H1 (cell line): ENCODE measurements at regions not wholly inside any gene's neighbourhood (a gene's known extent, or its start where the extent isn't known, plus 50 kb on each side); places are given as distances from the start of the nearest gene placed in this dataset.
"Not testable (repeated sequence)": the region's sequence is repeated elsewhere in the genome, so short reads cannot be mapped to it uniquely, and the experiment has no call there.

Source experiments
- CTCF ChIA-PET: fragments of 300-600 bp; sonication (Branson Sonifier 250); formaldehyde crosslinking; loops from one replicate; lab custom pipeline; 2021; ENCODE audit not compliant: partially characterized antibody; lab: Charles Lee
- POLR2A ChIA-PET: fragments of 300-600 bp; sonication (Branson Sonifier 250); formaldehyde crosslinking; loops from one replicate; lab custom pipeline; 2021; ENCODE audit warnings: inconsistent platforms; ENCODE audit not compliant: partially characterized antibody; lab: Charles Lee
- DNase-seq, 2 experiments: peaks; one replicate each; pipeline versions ENCODE4 v3.0.0 to v3.0.0-alpha.2; 2010 to 2022; ENCODE audit warnings: low spot score in 2 of 2, low read depth in 1 of 2, mixed read lengths in 1 of 2
- FAIRE-seq: peaks from 2 replicates; lab custom pipeline; 2011; peaks lifted over from hg19 to GRCh38; lab: Jason Lieb, UNC
- H2AFZ ChIP-seq: 2 replicates; pipeline ENCODE4 v1.8.1; 2012; ENCODE audit warnings: low read length, inconsistent platforms
- H2AK5ac ChIP-seq: 2 replicates; pipeline ENCODE4 v1.6.1; 2013; ENCODE audit warnings: low read depth, low read length
- H2BK120ac ChIP-seq: replicated peaks from 2 replicates; pipeline ENCODE3; 2013; ENCODE audit warnings: low read depth, low read length, inconsistent platforms
- H2BK12ac ChIP-seq: 2 replicates; pipeline ENCODE4 v1.6.1; 2013; ENCODE audit warnings: low read depth, low read length
- H2BK15ac ChIP-seq: 2 replicates; pipeline ENCODE4 v1.6.1; 2013; ENCODE audit warnings: low read length
- H2BK20ac ChIP-seq: 2 replicates; pipeline ENCODE4 v1.6.1; 2013; ENCODE audit warnings: low read length
- H2BK5ac ChIP-seq: 2 replicates; pipeline ENCODE4 v1.6.1; 2013; ENCODE audit warnings: low read depth, low read length
- H3K14ac ChIP-seq: 2 replicates; pipeline ENCODE4 v1.6.1; 2013; ENCODE audit warnings: inconsistent platforms; ENCODE audit not compliant: insufficient read length
- H3K18ac ChIP-seq: 2 replicates; pipeline ENCODE4 v1.6.1; 2013; ENCODE audit warnings: low read length; ENCODE audit errors: extremely low read depth
- H3K23ac ChIP-seq: 2 replicates; pipeline ENCODE4 v1.6.1; 2013; ENCODE audit warnings: inconsistent platforms; ENCODE audit not compliant: insufficient read length
- H3K23me2 ChIP-seq: 2 replicates; pipeline ENCODE4 v1.6.1; 2013; ENCODE audit warnings: low read depth, low read length
- H3K27ac ChIP-seq: 2 replicates; pipeline ENCODE4 v1.6.1; 2011; ENCODE audit warnings: low read depth, low read length, inconsistent platforms
- H3K27me3 ChIP-seq, 4 experiments: replicated peaks in 1 of 4; 1 replicate in 1 of 4; 2 replicates in 3 of 4; pipeline versions ENCODE4 v1.6.1 to v1.8.1; 2011 to 2013; ENCODE audit warnings: low read length in 3 of 4, mild to moderate bottlenecking in 3 of 4, inconsistent platforms in 2 of 4, mixed read lengths in 2 of 4, moderate library complexity in 1 of 4; ENCODE audit not compliant: control insufficient read depth in 3 of 4, insufficient read depth in 3 of 4; ENCODE audit errors: extremely low read depth in 1 of 4
- H3K36me3 ChIP-seq, 4 experiments: 2 replicates each; pipeline versions ENCODE4 v1.6.1 to v1.8.1; 2011 to 2013; ENCODE audit warnings: mild to moderate bottlenecking in 4 of 4, low read length in 3 of 4, moderate library complexity in 2 of 4, control low read depth in 1 of 4, inconsistent platforms in 1 of 4; ENCODE audit not compliant: insufficient read depth in 4 of 4, control insufficient read depth in 2 of 4
- H3K4ac ChIP-seq: replicated peaks from 2 replicates; pipeline ENCODE3; 2013; ENCODE audit warnings: low read length, low read depth, mixed read lengths, inconsistent platforms; ENCODE audit not compliant: insufficient read length
- H3K4me1 ChIP-seq, 4 experiments: replicated peaks in 1 of 4; 1 replicate in 1 of 4; 2 replicates in 3 of 4; pipeline versions ENCODE4 v1.6.1 to v1.8.1; 2011 to 2013; ENCODE audit warnings: low read length in 3 of 4, inconsistent platforms in 2 of 4, mixed read lengths in 1 of 4; ENCODE audit not compliant: insufficient read depth in 4 of 4, control insufficient read depth in 3 of 4
- H3K4me2 ChIP-seq, 2 experiments: 2 replicates each; pipeline versions ENCODE4 v1.6.1 to v1.8.1; 2011 to 2013; ENCODE audit warnings: low read depth in 2 of 2, low read length in 2 of 2, control low read depth in 1 of 2, inconsistent platforms in 1 of 2, mild to moderate bottlenecking in 1 of 2; ENCODE audit not compliant: insufficient read depth in 1 of 2
- H3K4me3 ChIP-seq, 4 experiments: fragments of 200-600, 300-600 bp in 1 of 4; sonication (generic), shearing (Covaris generic), sonication (Bioruptor Twin) in 1 of 4; 2 replicates each; pipeline versions ENCODE4 v1.5.1 to v1.8.1; 2011 to 2016; ENCODE audit warnings: low read length in 4 of 4, low read depth in 3 of 4, control low read depth in 2 of 4, inconsistent platforms in 2 of 4, mild to moderate bottlenecking in 2 of 4, mixed read lengths in 1 of 4, moderate library complexity in 1 of 4; ENCODE audit not compliant: insufficient read depth in 2 of 4; ENCODE audit errors: extremely low read depth in 1 of 4
- H3K56ac ChIP-seq: replicated peaks from 2 replicates; pipeline ENCODE3; 2013; ENCODE audit warnings: low read depth, mild to moderate bottlenecking, mixed read lengths, low read length, inconsistent platforms; ENCODE audit not compliant: insufficient read length
- H3K79me1 ChIP-seq: 2 replicates; pipeline ENCODE4 v1.6.1; 2013; ENCODE audit warnings: low read depth, low read length, control low read depth
- H3K79me2 ChIP-seq, 2 experiments: 2 replicates each; pipeline versions ENCODE4 v1.6.1 to v1.8.1; 2012 to 2013; ENCODE audit warnings: low read length in 2 of 2, mild to moderate bottlenecking in 2 of 2, inconsistent platforms in 1 of 2; ENCODE audit not compliant: insufficient read depth in 2 of 2, control insufficient read depth in 1 of 2
- H3K9ac ChIP-seq, 4 experiments: replicated peaks in 1 of 4; 1 replicate in 1 of 4; 2 replicates in 3 of 4; pipeline versions ENCODE4 v1.6.1 to v1.8.1; 2011 to 2013; ENCODE audit warnings: low read depth in 3 of 4, low read length in 3 of 4, control low read depth in 2 of 4, mild to moderate bottlenecking in 2 of 4, moderate library complexity in 2 of 4, inconsistent platforms in 1 of 4; ENCODE audit errors: extremely low read depth in 1 of 4
- H3K9me3 ChIP-seq, 2 experiments: 2 replicates each; pipeline versions ENCODE4 v1.6.1 to v1.8.1; 2012 to 2013; ENCODE audit warnings: mild to moderate bottlenecking in 2 of 2, moderate library complexity in 2 of 2, control low read depth in 1 of 2, inconsistent platforms in 1 of 2, low read depth in 1 of 2, low read length in 1 of 2, mixed read lengths in 1 of 2; ENCODE audit not compliant: insufficient read depth in 2 of 2
- H4K20me1 ChIP-seq, 2 experiments: replicated peaks in 1 of 2; 2 replicates each; pipeline versions ENCODE3 to v1.8.1; 2011 to 2013; ENCODE audit warnings: inconsistent platforms in 2 of 2, low read length in 2 of 2, mild to moderate bottlenecking in 1 of 2; ENCODE audit not compliant: insufficient read depth in 2 of 2, control insufficient read depth in 1 of 2
- H4K5ac ChIP-seq: 2 replicates; pipeline ENCODE4 v1.6.1; 2013; ENCODE audit warnings: low read length, low read depth, mixed read lengths, inconsistent platforms; ENCODE audit not compliant: insufficient read length
- H4K8ac ChIP-seq: 2 replicates; pipeline ENCODE4 v1.8.0; 2013; ENCODE audit warnings: mild to moderate bottlenecking, moderate library complexity, low read length, inconsistent platforms; ENCODE audit not compliant: insufficient read depth; ENCODE audit errors: extremely low read depth
- H4K91ac ChIP-seq: replicated peaks from 2 replicates; pipeline ENCODE3; 2013; ENCODE audit warnings: low read length, mixed read lengths, inconsistent platforms; ENCODE audit not compliant: insufficient read length
- WGBS, 2 experiments: shearing (Covaris generic) in 1 of 2; methylation state at CpG; one replicate each; pipeline versions ENCODE4 v1.1.6 to v1.1.7; 2013 to 2015; ENCODE audit warnings: low lambda C conversion rate in 2 of 2, mixed read lengths in 2 of 2, inconsistent platforms in 1 of 2, low coverage in 1 of 2, missing lambda C conversion rate in 1 of 2; ENCODE audit not compliant: insufficient replicate concordance in 2 of 2, insufficient coverage in 1 of 2, insufficient read length in 1 of 2; ENCODE audit errors: extremely low coverage in 1 of 2, missing lambda C conversion rate in 1 of 2; 5-methylcytosine and 5-hydroxymethylcytosine counted together

GRCh38 chr4:3896871-3897578, 130.8 kb downstream of the ADRA2C start:
- H2BK20ac ChIP-seq, H2BK12ac ChIP-seq, H3K4me2 ChIP-seq, H3K23ac ChIP-seq, H2BK15ac ChIP-seq, H3K14ac ChIP-seq, H3K4ac ChIP-seq, H3K23me2 ChIP-seq, POLR2A ChIA-PET, H3K36me3 ChIP-seq, H3K27ac ChIP-seq, H3K18ac ChIP-seq, H2BK5ac ChIP-seq, H3K79me2 ChIP-seq, H2AFZ ChIP-seq, H3K9ac ChIP-seq, H3K4me1 ChIP-seq, H4K20me1 ChIP-seq, H3K79me1 ChIP-seq, H4K5ac ChIP-seq, H2BK120ac ChIP-seq, H4K8ac ChIP-seq, H3K27me3 ChIP-seq, H2AK5ac ChIP-seq, DNase-seq, FAIRE-seq, H3K4me3 ChIP-seq, H3K56ac ChIP-seq, H4K91ac ChIP-seq, H3K9me3 ChIP-seq: not testable (repeated sequence)
- CTCF ChIA-PET, result interaction anchor here (1.1 to 4.2 kb wide), 3 partner anchors 10 to 45 kb away, joined by 3 to 21 read pairs (median 5); no protein-coding TSS in a partner anchor
- 91% methylated on average over 20 of the region's 20 CpGs; no CpG with 5 or more reads in 1 of the 2 experiments for WGBS, 2 experiments
